NCI-H1092 (cell line): ENCODE measurements at regions not wholly inside any gene's neighbourhood (a gene's known extent, or its start where the extent isn't known, plus 50 kb on each side); places are given as distances from the start of the nearest gene placed in this dataset.

ENCODE experiments used
- DNase-seq: peaks from one replicate; lab custom pipeline; 2025; lab: John Stamatoyannopoulos, UW

- DNase-seq: no peak
These were observed 390.5 kb downstream of the FGF9 start for GRCh38 chr13:22061371-22061805.

DNA sequence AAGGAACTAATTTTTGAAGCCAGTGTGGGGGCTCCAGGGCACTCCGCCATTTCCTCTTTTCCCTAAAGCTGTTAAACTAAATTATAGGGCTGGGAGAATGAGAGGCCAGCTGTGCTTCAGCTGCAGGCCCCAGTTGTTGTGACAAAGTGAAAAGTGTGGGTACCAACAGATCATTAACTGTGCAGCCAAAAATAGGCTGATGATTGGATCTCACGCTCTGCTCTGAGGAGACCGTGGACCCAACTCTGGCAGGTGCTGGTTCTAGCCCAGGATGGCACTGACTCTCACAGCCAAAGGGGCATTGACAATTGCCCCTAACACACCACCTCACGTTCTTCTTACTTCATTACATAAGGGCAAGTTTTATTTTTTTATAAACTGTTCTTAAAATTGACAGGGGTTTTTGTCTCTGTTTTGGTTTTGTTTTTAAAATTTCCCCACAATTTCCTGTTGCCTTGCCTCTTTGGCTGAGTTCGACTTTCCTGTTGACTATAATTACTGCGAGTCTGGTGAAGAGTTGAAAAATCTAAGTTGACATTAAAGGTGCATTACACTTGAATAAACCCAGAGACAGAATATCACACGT is 391.0 kb downstream of the FGF9 start:
- DNase-seq: no peak

GRCh38 chr13:22062478-22063205 is 391.8 kb downstream of the FGF9 start:
- DNase-seq: no peak

DNA sequence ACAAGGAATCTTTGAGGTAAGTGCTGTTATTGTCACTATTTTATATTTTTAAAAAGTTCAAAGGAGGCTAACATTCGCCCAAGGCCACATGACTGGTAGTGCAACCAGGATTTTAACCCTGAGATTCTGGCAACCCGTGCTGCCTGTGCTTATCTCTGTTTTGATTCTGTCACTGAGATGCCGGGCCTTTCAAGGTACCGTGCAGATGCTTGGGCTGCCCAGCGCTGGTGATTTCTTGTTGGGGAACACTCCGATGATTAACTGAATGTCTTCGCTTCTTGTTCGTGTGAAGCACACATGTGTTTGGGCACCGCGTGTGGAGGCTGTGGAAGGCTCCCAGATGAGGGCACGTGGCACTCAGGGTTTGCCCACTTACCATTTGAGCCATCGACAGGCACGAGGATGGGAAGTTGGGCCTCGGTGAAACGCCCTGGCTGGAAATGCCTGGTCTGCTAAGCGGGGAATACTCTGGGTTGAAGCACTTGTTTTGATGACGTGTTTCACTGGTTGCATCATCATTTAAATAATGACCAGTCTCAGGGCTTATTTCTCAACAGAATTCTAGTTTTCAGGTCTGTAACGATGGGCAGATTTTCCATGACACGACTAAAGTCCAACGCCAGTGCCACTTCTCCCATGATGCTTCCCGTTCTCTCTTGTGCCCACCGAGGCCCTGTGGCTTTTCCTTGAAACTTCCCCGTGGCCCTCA is 392.7 kb downstream of the FGF9 start:
- DNase-seq: no peak

GRCh38 chr13:22064854-22065620 is 394.2 kb downstream of the FGF9 start:
- DNase-seq: no peak

DNA sequence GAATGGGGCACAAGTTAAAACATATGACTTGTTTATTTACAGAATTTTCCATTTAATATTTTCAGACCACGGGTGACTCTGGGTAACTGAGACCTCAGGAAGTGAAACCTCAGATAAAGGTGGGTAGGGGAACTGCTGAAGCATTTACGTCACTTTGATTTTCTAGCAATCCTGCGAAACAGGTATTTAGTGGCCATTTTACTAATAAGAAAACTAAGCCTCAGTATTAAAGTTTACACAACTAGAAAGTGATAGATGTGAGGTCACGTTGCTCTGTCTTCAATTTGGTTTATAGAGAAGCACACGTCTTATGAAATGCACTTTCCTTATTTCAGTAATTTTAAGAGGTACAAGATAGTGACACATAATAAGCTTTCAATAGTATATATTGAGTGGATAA is 402.8 kb downstream of the FGF9 start:
- DNase-seq: no peak

- DNase-seq: no peak
These were observed 403.5 kb downstream of the FGF9 start for GRCh38 chr13:22074403-22074802.

- no peak for DNase-seq
These were observed 405.8 kb downstream of the FGF9 start for GRCh38 chr13:22076658-22077057.

- no peak for DNase-seq
These were observed 406.4 kb downstream of the FGF9 start for GRCh38 chr13:22077205-22077683.

DNA sequence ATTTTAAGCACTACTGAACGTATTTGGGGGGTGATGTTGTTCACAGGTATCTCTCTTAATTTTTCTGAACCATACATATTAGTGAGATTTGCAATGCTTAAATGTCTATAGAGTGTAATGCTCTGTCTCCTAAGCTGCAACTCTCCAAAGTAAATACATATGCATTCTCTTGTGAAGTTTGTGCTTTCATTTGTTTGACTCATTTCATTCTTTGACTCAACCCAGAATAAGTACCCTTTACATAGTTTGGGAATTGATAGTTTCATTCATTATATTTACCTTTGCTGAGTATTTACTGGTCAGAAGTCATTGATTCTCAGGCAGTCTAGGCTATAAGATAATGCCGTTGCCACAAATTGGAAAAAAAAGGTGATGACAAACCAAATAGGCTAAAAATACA is 406.9 kb downstream of the FGF9 start:
- no peak for DNase-seq

DNA sequence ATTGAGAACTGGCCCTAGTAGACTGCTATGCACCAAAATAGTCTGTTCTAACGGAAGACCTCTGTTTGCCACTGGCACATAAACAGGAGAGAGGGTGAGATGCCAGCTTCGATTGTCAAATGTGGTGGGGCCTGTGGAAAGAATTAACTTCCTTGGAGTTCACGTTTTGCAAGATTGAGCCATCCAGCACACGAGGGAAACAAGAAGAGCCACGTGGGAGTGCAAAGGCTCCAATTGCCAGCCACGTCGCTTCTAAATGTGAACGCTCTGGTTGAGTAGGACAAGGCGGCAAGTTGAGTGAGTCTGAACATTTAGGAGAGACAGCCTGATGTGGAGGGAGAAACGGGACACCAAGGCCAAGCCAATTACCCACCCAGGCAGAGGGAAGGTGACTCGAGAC is 409.1 kb downstream of the FGF9 start:
- no peak for DNase-seq

DNA sequence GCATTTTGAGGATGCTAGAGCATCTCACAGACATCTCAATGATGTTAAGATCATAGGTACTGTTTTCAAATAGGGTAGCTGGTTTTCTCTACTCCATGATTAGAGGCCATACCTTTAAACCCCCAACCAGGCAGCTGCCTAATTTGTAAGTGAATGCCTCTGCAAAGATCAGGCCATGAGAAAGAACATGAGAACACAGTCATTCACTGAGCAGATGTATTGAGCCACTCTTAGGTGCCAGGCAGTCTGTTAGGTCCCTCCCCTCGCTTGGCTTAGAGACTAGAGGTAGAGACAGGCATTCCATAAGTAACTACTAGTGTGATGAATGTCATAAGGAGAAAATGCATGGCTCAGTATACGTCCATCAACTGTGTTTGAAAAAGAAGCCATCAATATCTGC is 410.0 kb downstream of the FGF9 start:
- no peak for DNase-seq

GRCh38 chr13:22081430-22081829 is 410.6 kb downstream of the FGF9 start:
- no peak for DNase-seq

DNA sequence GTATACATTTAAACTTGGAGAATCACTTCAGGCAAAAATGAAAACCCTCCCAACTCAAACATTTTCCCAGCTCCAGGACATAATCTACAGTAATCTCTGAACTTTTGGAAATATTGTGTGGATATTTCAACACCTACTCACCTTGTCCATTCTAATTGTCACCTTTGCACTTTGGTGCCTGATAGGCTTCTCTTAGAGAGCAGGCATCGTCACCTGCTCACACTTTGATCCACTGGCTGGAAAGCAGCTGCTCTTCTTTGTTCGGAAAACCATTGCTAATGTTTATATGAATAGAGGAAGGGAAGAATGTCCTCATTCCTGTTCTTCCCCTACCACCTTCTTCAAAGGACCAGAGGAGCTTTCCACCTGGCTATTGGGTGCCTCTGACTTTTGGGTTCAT is 411.2 kb downstream of the FGF9 start:
- no peak for DNase-seq

- DNase-seq: no peak
These were observed 411.7 kb downstream of the FGF9 start for GRCh38 chr13:22082437-22083100.

- DNase-seq: no peak
These were observed 414.1 kb downstream of the FGF9 start for GRCh38 chr13:22085001-22085400.

GRCh38 chr13:22086597-22087330 is 415.9 kb downstream of the FGF9 start:
- no peak for DNase-seq

GRCh38 chr13:22090106-22090505 is 419.2 kb downstream of the FGF9 start:
- DNase-seq: no peak

DNA sequence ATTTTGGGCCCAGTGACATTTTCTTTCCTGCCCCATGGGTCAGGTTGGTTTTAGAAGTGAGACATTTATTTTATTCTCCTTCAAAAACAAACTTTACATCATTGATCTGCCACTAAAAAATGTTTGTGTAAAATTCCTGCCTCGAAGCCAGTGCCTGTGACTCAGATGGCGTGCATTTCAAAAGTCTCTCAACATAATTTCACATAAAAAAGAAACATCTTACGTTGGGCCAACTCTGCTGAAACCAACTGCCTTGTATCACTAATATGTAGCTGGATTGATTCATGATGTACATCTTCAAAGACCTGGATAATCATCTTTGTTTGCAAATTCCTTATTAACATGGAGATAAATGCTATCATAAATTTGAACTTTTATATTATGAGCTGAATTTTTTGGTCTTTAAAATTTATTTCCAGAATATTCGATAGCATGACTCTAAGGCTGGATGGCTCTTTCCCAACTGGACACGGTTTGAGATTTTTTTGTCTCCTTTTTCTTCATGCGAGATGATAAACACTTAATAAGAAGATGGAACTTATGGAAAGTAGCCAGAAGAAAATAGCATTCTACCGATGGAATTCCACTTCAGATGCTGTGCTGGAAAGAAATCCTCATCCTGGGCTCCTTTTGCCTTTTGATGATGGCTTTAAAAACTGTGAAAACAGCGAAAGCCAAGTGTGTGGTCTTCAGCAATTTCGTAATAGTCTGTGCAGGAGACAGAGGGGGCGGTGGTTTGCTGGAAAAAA is 420.5 kb downstream of the FGF9 start:
- no peak for DNase-seq

DNA sequence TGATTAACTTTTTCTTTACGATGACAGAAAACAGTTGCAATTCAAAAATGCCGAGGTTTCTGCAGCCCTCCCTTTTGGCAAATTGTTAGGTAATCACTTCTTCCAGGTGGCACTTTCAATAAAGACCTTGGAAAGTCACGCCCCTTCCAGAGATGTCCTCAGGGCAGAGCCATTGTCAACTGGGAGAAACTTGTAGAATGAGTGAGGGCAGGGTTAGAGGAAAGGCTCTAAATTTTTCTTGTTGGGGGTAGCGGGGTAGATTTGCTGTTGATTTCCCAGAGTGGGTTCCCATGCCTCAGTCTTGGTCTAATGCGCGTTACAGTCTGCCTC is 421.1 kb downstream of the FGF9 start:
- no peak for DNase-seq
